GM18907 (cell line): ENCODE measurements at regions not wholly inside any gene's neighbourhood (a gene's known extent, or its start where the extent isn't known, plus 50 kb on each side); places are given as distances from the start of the nearest gene placed in this dataset.

Experiments used
- ATAC-seq: cut with Tn5 transposase; IDR thresholded peaks from one replicate; pipeline ENCODE4 v1.9.1; 2021; ENCODE audit warnings: mild to moderate bottlenecking, moderate library complexity; ENCODE audit not compliant: unreplicated experiment

DNA sequence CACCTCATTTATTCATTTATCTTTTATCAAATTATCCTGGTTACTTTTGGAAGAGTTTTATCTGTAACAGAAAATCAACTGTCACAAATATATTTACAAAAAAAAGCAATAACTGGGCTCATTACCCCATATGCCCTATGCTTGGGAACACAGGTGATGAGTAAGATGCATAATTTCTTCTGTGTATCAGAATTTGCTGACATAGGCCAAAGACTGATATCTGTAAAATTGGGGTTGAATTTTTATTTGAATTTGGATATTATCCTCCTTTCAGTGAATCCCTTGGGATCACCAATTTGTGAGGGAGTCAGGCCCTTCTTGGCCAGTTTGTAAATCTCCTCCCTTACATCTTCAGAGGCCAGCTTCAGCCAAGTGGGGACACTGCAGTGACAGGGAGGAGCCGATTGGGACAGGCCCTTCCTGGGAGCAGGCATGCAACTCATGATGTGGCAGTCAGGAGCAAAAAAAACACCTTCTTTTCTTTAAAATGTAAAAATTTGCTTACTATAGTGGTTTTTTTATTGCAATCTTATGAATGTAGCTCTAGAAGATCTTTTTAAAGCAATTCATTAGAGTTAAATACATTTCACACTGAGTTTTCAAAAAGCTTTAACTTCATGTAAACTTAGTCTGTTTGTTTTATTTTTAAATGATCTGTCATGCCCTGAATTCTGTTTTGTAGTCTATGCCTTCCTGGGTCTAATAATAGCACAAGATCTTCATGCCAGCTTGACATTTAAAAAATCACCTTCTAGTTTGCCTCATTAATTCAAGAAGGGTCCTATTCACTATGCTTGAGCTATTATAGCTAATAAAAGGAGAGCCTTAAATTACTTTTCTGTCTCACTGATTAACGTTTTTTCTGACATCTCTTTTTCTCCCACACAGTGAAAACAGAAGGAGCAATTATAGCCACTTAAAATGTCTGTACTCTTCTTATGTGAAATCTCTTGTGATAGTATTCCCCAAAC, 136.6 kb upstream of the SPRY1 start:
- no peak for ATAC-seq

GRCh38 chr4:123260653-123261052, 135.9 kb upstream of the SPRY1 start:
- ATAC-seq: no peak

DNA sequence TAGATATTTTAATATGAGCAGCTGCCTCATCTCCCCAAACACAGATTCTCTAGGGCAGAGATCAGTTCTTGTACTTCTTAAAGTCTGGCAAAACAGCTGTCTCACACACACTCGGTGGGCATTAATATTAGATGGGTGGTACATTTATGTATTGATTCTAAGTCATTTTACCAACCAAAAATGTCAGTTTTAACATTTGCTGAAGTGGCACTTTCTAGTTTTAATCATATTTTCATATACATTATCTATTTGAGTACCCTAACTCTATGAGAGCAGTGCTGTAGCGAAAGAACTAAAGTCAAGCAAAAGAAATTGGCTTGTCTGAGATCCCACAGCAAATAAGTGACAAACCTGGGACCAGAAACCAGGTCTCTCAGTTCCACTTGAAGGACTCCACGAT, 134.5 kb upstream of the SPRY1 start:
- no peak for ATAC-seq

DNA sequence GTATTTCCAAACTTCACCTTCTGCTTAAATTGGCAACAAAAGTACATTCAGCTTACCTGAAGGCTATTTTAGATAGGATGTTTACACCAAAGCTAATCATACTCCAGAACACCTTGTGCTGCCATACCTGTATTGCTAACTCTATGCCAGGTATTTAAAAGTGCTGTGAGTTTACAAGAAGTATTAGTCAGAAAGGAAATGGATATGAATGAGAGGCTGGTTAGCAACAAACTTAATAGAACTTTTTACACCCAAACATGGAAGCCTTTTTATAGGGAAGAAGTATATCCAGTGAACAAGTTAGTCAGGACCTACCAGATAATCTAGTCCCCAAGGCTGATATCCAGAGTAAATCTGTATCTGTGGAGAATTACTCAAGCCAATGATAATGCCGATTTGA, 131.2 kb upstream of the SPRY1 start:
- no peak for ATAC-seq

GRCh38 chr4:123266221-123266620, 130.4 kb upstream of the SPRY1 start:
- no peak for ATAC-seq

- no peak for ATAC-seq
These were observed 117.8 kb upstream of the SPRY1 start for GRCh38 chr4:123278755-123279154.

DNA sequence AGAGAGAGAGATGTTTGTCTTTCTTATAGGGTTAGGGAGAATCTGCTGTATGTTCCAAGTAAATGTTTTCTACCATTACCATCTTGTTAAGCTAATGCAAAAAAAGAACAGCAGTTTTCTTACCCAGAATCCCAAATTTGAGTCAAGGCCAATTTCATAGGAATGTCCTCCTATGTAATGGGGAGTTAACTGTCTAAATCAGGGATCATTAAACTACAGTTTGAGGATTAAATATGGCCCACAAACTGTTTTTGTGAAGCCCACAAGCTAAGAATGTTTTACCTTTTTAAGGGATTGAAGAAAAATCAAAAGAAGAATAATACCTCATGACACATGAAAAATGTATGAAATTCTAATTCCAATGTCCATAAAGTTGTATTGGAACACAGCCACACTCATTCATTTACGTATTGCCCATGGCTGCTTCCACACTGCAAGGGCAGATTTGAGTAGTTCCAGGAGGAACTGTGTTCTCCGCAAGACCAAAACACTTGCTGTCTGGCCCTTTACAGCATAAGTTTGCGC, 113.2 kb upstream of the SPRY1 start:
- no peak for ATAC-seq

DNA sequence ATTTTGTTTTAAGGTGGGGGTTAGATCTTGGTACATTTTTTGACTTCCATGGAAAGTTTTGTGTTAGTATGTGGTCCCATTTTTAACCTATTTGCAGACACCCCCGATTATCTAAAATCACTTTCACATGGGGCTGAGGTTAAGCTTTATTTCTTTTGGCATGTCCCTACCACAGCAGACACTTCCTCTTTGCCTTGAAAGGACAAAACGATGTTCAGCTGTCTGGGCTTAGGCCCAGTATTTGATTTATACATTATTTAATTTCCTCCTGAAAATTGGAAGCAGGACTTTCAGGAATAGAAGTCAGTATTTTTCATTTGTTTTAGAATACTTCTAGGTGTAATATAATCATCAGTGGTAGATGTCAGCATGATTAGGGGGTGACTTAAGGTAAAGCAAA, 112.4 kb upstream of the SPRY1 start:
- no peak for ATAC-seq

- no peak for ATAC-seq
These were observed 109.6 kb upstream of the SPRY1 start for GRCh38 chr4:123286903-123287466.

DNA sequence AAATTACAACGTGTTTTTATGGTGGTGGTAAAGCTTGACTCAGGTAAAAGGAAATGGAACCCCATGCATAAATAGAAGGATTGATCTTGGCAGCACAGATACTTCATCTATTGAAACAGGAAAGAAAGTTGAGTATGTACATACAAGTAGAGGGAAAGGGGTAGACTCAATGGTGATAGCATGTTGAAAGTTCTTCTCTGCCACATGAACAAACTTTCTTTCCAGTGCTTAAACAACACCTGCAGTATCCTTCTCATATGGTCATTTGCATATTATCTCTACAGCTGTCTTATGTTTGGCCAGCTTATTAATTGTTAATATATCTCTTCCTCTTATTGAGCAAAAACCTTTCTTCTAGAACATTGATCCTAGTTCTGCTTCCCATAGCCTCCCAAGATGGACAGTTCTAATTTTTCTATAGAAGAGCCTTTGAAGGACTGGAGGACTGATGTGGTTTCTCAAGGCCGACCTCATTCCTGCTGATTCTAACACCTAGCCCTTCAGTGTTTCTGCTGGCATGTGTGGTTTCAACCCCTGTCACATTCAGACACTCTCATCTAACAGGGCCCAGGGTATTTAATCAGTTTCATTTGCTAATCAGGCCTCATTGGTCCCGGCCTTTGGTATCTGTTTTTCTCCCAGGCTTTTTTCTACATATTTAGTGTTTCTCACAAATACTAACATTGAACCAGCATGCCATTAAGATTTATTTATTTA, 108.1 kb upstream of the SPRY1 start:
- ATAC-seq: peak; percentile 91

DNA sequence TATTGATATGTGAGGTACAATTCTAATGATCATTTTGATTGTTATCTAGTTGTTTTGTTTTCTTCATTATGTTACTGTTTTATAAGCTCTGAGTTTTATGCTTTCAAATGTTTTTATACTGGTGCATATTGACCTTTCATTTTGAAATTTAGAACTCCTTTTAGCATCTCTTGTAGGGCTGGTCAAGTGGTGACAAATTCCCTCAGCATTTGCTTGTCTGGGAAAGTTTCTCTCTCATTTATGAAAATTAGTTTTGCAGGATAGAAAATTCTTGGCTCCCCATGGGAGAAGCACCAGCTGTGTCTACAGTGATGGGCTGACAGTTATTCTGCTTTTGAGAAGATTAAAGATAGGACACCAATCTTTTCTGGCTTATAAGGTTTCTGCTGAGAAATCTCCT, 105.3 kb upstream of the SPRY1 start:
- ATAC-seq: no peak

DNA sequence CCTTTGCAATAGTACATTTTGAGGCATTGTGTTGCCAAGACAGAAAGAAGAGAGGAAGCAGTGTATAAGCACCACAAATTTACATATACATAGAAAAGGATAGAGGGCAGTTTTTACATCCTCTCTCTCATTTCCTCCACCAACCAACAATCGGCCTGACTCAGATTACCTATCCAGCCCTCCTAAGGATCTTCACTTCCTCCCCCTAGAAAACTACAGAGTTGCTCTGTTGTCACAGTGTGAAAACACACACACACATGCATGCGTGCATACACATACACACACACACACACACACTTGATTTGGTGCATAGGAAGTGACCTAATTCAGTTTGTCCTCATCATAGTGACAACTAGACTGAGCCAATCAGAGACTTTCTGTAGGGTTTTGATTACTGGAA, 98.8 kb upstream of the SPRY1 start:
- peak; percentile 46 for ATAC-seq

DNA sequence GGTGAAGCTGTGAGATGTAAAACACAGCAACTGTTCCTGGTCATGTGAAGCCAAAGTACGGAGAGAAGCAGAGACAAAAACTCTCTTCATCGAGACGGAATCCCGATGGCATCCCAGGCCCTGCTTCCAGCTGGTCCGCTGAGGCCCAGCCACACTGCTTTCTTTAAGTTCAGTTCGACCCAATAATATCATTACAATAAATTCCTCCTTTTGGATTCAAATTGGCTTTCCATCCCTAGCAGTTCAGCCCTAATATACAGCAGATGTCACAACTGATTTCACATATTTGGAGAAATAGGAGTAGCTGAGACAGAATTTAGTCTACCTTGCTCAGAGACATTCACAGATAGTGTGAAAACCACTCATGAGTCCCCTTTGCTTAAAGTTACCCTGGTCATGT, 98.3 kb upstream of the SPRY1 start:
- ATAC-seq: no peak

GRCh38 chr4:123298801-123299200, 97.8 kb upstream of the SPRY1 start:
- no peak for ATAC-seq

DNA sequence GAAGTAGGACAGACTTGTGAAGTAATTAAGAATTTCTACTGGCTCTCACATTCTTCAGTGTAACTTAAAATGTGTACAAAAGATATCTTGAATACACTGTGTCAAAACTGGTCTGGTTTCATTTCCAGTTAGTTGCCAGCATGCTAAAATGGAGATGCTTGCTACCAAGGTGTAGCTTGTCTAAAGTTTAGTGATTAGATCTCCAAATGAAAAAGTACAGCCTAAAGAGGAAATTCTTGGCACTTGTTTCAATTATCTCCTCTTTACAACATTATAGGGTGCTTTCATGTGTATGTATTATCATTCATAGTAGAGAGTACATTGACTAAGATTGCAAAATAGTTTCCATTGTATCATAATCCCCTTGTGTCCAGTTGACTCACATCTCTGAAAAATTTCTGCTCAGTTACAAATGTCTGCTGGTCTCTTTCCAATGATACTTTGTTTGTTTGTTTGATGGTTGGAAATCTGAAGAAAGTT, 97.3 kb upstream of the SPRY1 start:
- ATAC-seq: no peak

GRCh38 chr4:123300222-123301039, 96.2 kb upstream of the SPRY1 start:
- ATAC-seq: no peak

DNA sequence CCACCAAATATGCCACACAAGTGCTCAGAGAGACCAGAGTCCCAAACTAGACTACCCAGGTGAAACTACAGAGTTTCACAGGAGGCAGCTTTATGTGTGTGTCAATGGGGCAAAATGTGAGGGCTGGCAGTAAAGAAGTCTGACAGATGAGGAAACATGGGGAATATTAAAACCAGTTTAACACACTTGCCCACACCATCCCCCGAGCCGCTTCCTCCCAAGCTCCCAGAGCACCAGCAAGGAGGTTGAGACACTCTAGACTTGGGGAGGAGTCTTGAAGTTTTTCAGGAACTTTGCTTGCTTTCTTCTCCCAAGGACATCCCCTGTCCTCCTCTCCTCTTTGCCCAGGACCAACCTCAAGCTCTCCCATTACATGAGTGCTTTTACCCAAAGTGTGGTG, 94.7 kb upstream of the SPRY1 start:
- no peak for ATAC-seq

GRCh38 chr4:123304151-123304964, 92.2 kb upstream of the SPRY1 start:
- ATAC-seq: peak; percentile 81

DNA sequence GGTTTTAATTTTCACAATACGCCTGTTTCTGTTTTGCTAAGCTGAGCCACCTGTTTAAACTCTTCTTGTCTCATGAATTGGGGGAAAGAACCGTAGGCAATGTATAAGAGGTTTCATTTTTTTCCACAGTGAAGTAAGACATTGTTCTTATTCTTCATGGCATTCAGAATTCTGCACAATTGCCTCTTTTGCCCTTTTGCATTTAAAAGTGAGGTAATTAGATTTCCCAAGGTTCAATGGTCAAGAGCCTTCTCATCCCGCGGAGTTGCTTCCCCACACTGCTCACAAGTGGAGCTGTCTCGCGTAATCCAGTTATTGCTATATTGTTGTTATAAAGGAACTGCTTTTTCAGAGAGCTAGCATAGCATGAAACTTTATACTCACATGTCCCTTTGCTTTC, 90.9 kb upstream of the SPRY1 start:
- no peak for ATAC-seq

GRCh38 chr4:123306769-123307168, 89.8 kb upstream of the SPRY1 start:
- ATAC-seq: no peak
